KMS-11 (cell line): ENCODE measurements at regions not wholly inside any gene's neighbourhood (a gene's known extent, or its start where the extent isn't known, plus 50 kb on each side); places are given as distances from the start of the nearest gene placed in this dataset.

Source experiments
- H2AFZ ChIP-seq: fragments of 200-600 bp; sonication (generic); 2 replicates; pipeline ENCODE4 v1.6.1; 2016; ENCODE audit warnings: antibody characterized with exemption, mixed run types, low read depth
- H3K27ac ChIP-seq: fragments of 200-600 bp; sonication (generic); 2 replicates; pipeline ENCODE4 v1.6.1; 2016; ENCODE audit warnings: mild to moderate bottlenecking, mixed run types
- H3K27me3 ChIP-seq: fragments of 200-600 bp; sonication (generic); 2 replicates; pipeline ENCODE4 v1.6.1; 2017; ENCODE audit warnings: mild to moderate bottlenecking, low read depth, mixed run types, moderate library complexity; ENCODE audit not compliant: insufficient read depth
- H3K36me3 ChIP-seq: fragments of 200-600 bp; sonication (generic); 2 replicates; pipeline ENCODE4 v1.6.1; 2017; ENCODE audit warnings: mild to moderate bottlenecking, mixed run types; ENCODE audit not compliant: insufficient read depth
- H3K4me1 ChIP-seq: fragments of 200-600 bp; sonication (generic); 2 replicates; pipeline ENCODE4 v1.6.1; 2016; ENCODE audit warnings: mild to moderate bottlenecking, low read depth, mixed run types; ENCODE audit not compliant: poor library complexity, severe bottlenecking
- H3K4me2 ChIP-seq: fragments of 200-600 bp; sonication (generic); 2 replicates; pipeline ENCODE4 v1.7.0; 2016; ENCODE audit warnings: mild to moderate bottlenecking, mixed run types
- H3K4me3 ChIP-seq: fragments of 200-600 bp; sonication (generic); IDR thresholded peaks from 2 replicates; pipeline ENCODE4 v1.6.1; 2017; ENCODE audit warnings: low read depth, low read length, mixed read lengths; ENCODE audit not compliant: insufficient read depth
- H3K79me2 ChIP-seq: fragments of 200-600 bp; sonication (generic); 2 replicates; pipeline ENCODE4 v1.6.1; 2016; ENCODE audit warnings: low read depth, mixed run types; ENCODE audit not compliant: insufficient read depth
- H3K9ac ChIP-seq: fragments of 200-600 bp; sonication (generic); 2 replicates; pipeline ENCODE4 v1.6.1; 2016; ENCODE audit warnings: mild to moderate bottlenecking, mixed run types
- H4K20me1 ChIP-seq: fragments of 200-600 bp; sonication (generic); 2 replicates; pipeline ENCODE4 v1.6.1; 2016; ENCODE audit warnings: mild to moderate bottlenecking, mixed run types; ENCODE audit not compliant: insufficient read depth
- TF ChIP-seq, protein P1 (sequence below): fragments of 200-600 bp; sonication (generic); conservative IDR thresholded peaks from 2 replicates; pipeline ENCODE4 v1.6.1; 2017; ENCODE audit warnings: low read depth, mild to moderate bottlenecking, antibody characterized with exemption, low read length, moderate library complexity, mixed read lengths

DNA sequence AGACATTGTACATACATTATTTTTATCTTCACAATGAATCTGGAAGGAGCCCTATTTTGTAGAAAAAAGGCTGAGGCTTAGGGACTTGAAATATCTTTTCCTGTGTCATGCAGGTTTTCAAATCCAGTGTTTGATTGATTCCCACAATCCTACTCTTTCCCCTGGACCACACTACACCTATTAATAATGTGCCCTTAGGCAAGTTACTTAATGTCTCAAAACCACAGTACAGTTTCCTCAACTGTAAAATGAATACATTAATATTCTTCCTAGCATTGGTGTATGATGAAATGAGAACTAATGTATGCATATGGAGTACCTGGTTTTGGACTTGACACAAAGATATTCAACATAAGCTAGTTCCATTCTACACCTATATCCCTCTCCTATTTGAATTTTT, 313.3 kb upstream of the SP8 start:
- H3K9ac ChIP-seq = no peak overlapping the region
- no peak overlapping the region for H2AFZ ChIP-seq
- H3K27ac ChIP-seq = no peak overlapping the region
- H3K27me3 ChIP-seq = no peaks in the 10 kb centered on the region
- H3K79me2 ChIP-seq = no peaks in the 10 kb centered on the region
- H3K4me3 ChIP-seq = no peak overlapping the region
- no peaks in the 10 kb centered on the region for H3K36me3 ChIP-seq
- H3K4me2 ChIP-seq = no peak overlapping the region
- TF ChIP-seq, protein P1, sequence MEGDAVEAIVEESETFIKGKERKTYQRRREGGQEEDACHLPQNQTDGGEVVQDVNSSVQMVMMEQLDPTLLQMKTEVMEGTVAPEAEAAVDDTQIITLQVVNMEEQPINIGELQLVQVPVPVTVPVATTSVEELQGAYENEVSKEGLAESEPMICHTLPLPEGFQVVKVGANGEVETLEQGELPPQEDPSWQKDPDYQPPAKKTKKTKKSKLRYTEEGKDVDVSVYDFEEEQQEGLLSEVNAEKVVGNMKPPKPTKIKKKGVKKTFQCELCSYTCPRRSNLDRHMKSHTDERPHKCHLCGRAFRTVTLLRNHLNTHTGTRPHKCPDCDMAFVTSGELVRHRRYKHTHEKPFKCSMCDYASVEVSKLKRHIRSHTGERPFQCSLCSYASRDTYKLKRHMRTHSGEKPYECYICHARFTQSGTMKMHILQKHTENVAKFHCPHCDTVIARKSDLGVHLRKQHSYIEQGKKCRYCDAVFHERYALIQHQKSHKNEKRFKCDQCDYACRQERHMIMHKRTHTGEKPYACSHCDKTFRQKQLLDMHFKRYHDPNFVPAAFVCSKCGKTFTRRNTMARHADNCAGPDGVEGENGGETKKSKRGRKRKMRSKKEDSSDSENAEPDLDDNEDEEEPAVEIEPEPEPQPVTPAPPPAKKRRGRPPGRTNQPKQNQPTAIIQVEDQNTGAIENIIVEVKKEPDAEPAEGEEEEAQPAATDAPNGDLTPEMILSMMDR = no peak
- peaks cover 2% of the 10 kb centered on the region for H3K4me1 ChIP-seq
- no peaks in the 10 kb centered on the region for H4K20me1 ChIP-seq

GRCh38 chr7:21101541-21101940, 314.9 kb upstream of the SP8 start:
- TF ChIP-seq, protein P1 = no peak
- Histone ChIP-seq H4K20me1 (no peaks in the 10 kb centered on the region), H3K27ac (no peak overlapping the region)

GRCh38 chr7:21103426-21104123, 316.9 kb upstream of the SP8 start:
- H4K20me1 ChIP-seq = no peaks in the 10 kb centered on the region
- H3K4me3 ChIP-seq = no peak overlapping the region
- no peaks in the 10 kb centered on the region for H3K79me2 ChIP-seq
- H3K4me2 ChIP-seq = no peak overlapping the region
- H3K27me3 ChIP-seq = no peaks in the 10 kb centered on the region
- no peak overlapping the region for H2AFZ ChIP-seq
- H3K36me3 ChIP-seq = no peaks in the 10 kb centered on the region
- TF ChIP-seq, protein P1 = no peak
- H3K4me1 ChIP-seq = no peaks in the 10 kb centered on the region
- no peak overlapping the region for H3K27ac ChIP-seq
- H3K9ac ChIP-seq = no peak overlapping the region

More at GRCh38 chr7:21101541-21101940, 314.9 kb upstream of the SP8 start:
- no peaks in the 10 kb centered on the region for H3K79me2 ChIP-seq
- H3K36me3 ChIP-seq = no peaks in the 10 kb centered on the region
- no peak overlapping the region for H3K4me3 ChIP-seq
- H3K27me3 ChIP-seq = no peaks in the 10 kb centered on the region
- no peaks in the 10 kb centered on the region for H3K4me1 ChIP-seq
- no peak overlapping the region for H3K9ac ChIP-seq
- no peak overlapping the region for H3K4me2 ChIP-seq
- H2AFZ ChIP-seq = no peak overlapping the region

- H3K4me3 ChIP-seq = no peak overlapping the region
- H3K79me2 ChIP-seq = no peaks in the 10 kb centered on the region
- H3K9ac ChIP-seq = no peak overlapping the region
- H3K4me1 ChIP-seq = no peaks in the 10 kb centered on the region
- H3K27me3 ChIP-seq = no peaks in the 10 kb centered on the region
- TF ChIP-seq, protein P1 = no peak
- no peak overlapping the region for H3K4me2 ChIP-seq
- H2AFZ ChIP-seq = no peak overlapping the region
- no peaks in the 10 kb centered on the region for H3K36me3 ChIP-seq
- no peak overlapping the region for H3K27ac ChIP-seq
- no peaks in the 10 kb centered on the region for H4K20me1 ChIP-seq
Measured at GRCh38 chr7:21104124-21104500, 317.4 kb upstream of the SP8 start.
